HepG2 (cell line): ENCODE measurements at regions not wholly inside any gene's neighbourhood (a gene's known extent, or its start where the extent isn't known, plus 50 kb on each side); places are given as distances from the start of the nearest gene placed in this dataset.
A peak's percentile ranks its signal among the peaks of the same experiment; 100 is the strongest.

ENCODE experiments used
- ATAC-seq: fragments of 200-7000 bp; cut with Tn5 transposase; 3 replicates; pipeline ENCODE4 v1.9.1; 2020; ENCODE audit warnings: mild to moderate bottlenecking, moderate library complexity
- BruUV-seq: library from RNA; stranded (reverse); fragments of 400-500 nt; replicated peaks from 2 replicates; lab custom pipeline; 2021; lab: Mats Ljungman, UMichigan
- CTCF ChIA-PET: fragments of 300-600 bp; formaldehyde crosslinking; extraction: SDS; loops from one replicate; lab custom pipeline; 2021; ENCODE audit warnings: low total read pairs, inconsistent platforms, low intra/inter-chr PET ratio; lab: Yijun Ruan, JAX
- POLR2A ChIA-PET: fragments of 350-600 bp; sonication (Branson Sonifier 250); formaldehyde crosslinking; loops from one replicate; lab custom pipeline; 2020; ENCODE audit warnings: antibody characterized with exemption, inconsistent platforms; lab: Yijun Ruan, JAX
- DNase-seq: peaks from one replicate; pipeline ENCODE4 v3.0.0-alpha.2; 2015; ENCODE audit warnings: low spot score
- FAIRE-seq: peaks from 3 replicates; lab custom pipeline; 2011; peaks lifted over from hg19 to GRCh38; lab: Jason Lieb, UNC
- H2AFZ ChIP-seq: one replicate; pipeline ENCODE4 v1.6.1; 2011; ENCODE audit warnings: low read length, inconsistent platforms
- H3K27ac ChIP-seq: fragments of 300-600 bp; 3 replicates; pipeline ENCODE4 v1.8.0; 2011; ENCODE audit warnings: mixed run types, mild to moderate bottlenecking, mixed read lengths, low read length, inconsistent platforms; ENCODE audit not compliant: insufficient read depth; ENCODE audit errors: extremely low read length
- H3K27me3 ChIP-seq, 2 experiments: fragments of 200-600 bp in 1 of 2; 2 replicates in 1 of 2; 3 replicates in 1 of 2; pipeline versions ENCODE4 v1.6.0 to v1.8.0; 2011; ENCODE audit warnings: low read length in 2 of 2, mild to moderate bottlenecking in 2 of 2, moderate library complexity in 2 of 2, inconsistent platforms in 1 of 2; ENCODE audit not compliant: insufficient read depth in 2 of 2, control insufficient read depth in 1 of 2
- H3K36me3 ChIP-seq, 2 experiments: fragments of 200-600 bp in 1 of 2; replicated peaks in 1 of 2; 2 replicates in 1 of 2; 3 replicates in 1 of 2; pipeline versions ENCODE4 v1.5.1 to v1.8.0; 2011; ENCODE audit warnings: low read length in 2 of 2, inconsistent platforms in 1 of 2; ENCODE audit not compliant: insufficient read depth in 2 of 2, control insufficient read depth in 1 of 2
- H3K4me1 ChIP-seq: 2 replicates; pipeline ENCODE4 v1.5.1; 2012; ENCODE audit warnings: low read length, inconsistent platforms; ENCODE audit not compliant: insufficient read depth
- H3K4me2 ChIP-seq: 2 replicates; pipeline ENCODE4 v1.6.0; 2011; ENCODE audit warnings: low read depth, low read length, inconsistent platforms
- H3K4me3 ChIP-seq, 3 experiments: fragments of 200-600 bp in 1 of 3; sonication (generic), shearing (Covaris generic) in 1 of 3; replicated peaks in 1 of 3; 2 replicates each; pipeline ENCODE4 v1.5.1; 2011 to 2016; ENCODE audit warnings: low read length in 3 of 3, inconsistent platforms in 2 of 3, low read depth in 2 of 3, mild to moderate bottlenecking in 2 of 3, control low read depth in 1 of 3, mixed read lengths in 1 of 3; ENCODE audit not compliant: insufficient read depth in 1 of 3
- H3K79me2 ChIP-seq: one replicate; pipeline ENCODE4 v1.6.1; 2011; ENCODE audit warnings: low read length, inconsistent platforms; ENCODE audit not compliant: insufficient read depth
- H3K9ac ChIP-seq: 2 replicates; pipeline ENCODE4 v1.6.0; 2011; ENCODE audit warnings: mild to moderate bottlenecking, low read depth, low read length, inconsistent platforms; ENCODE audit not compliant: insufficient read depth
- H3K9me3 ChIP-seq: 2 replicates; pipeline ENCODE4 v1.5.1; 2012; ENCODE audit warnings: mild to moderate bottlenecking, low read length
- H4K20me1 ChIP-seq: 2 replicates; pipeline ENCODE4 v1.6.0; 2011; ENCODE audit warnings: inconsistent platforms, mild to moderate bottlenecking, low read length, moderate library complexity; ENCODE audit not compliant: insufficient read depth
- ARNT ChIP-seq: fragments of 450-650 bp; IDR thresholded peaks from 2 replicates; pipeline ENCODE4 v1.6.1; 2017
- ARNT2 ChIP-seq: sonication (generic); formaldehyde crosslinking; IDR thresholded peaks from 2 replicates; pipeline ENCODE4 v1.8.0; 2022; ENCODE audit warnings: mild to moderate bottlenecking, low read depth, missing genetic modification reagents, moderate library complexity
- KDM2A ChIP-seq: sonication (generic); formaldehyde crosslinking; IDR thresholded peaks from 2 replicates; pipeline ENCODE4 v1.4.0; 2020; ENCODE audit warnings: low read depth, missing genetic modification reagents, borderline replicate concordance
- KDM5B ChIP-seq: sonication (generic); formaldehyde crosslinking; IDR thresholded peaks from 2 replicates; pipeline ENCODE4 v1.4.0; 2020; ENCODE audit warnings: missing genetic modification reagents, mild to moderate bottlenecking, borderline replicate concordance
- PRDM10 ChIP-seq: sonication (generic); formaldehyde crosslinking; IDR thresholded peaks from 2 replicates; pipeline ENCODE4 v1.4.0; 2020; ENCODE audit warnings: low read depth, missing genetic modification reagents
- RAD21 ChIP-seq: fragments of 450-650 bp; formaldehyde crosslinking; IDR thresholded peaks from 2 replicates; pipeline ENCODE4 v1.5.0; 2020; ENCODE audit warnings: mild to moderate bottlenecking
- RCOR2 ChIP-seq: IDR thresholded peaks from 2 replicates; pipeline ENCODE4 v1.6.1; 2016; ENCODE audit warnings: missing biosample characterization, missing genetic modification reagents
- SIX4 ChIP-seq: sonication (generic); formaldehyde crosslinking; IDR thresholded peaks from 2 replicates; pipeline ENCODE4 v1.4.0; 2020; ENCODE audit warnings: missing genetic modification reagents
- SNAI1 ChIP-seq: sonication (generic); formaldehyde crosslinking; IDR thresholded peaks from 2 replicates; pipeline ENCODE4 v1.5.0; 2020; ENCODE audit warnings: mild to moderate bottlenecking, missing genetic modification reagents, borderline replicate concordance
- TP53 ChIP-seq: sonication (generic); formaldehyde crosslinking; conservative IDR thresholded peaks from 2 replicates; pipeline ENCODE4 v1.4.0; 2020; ENCODE audit warnings: missing genetic modification reagents
- ZBTB10 ChIP-seq: sonication (generic); formaldehyde crosslinking; IDR thresholded peaks from 2 replicates; pipeline ENCODE4 v1.4.0; 2020; ENCODE audit warnings: missing genetic modification reagents, borderline replicate concordance
- ZNF232 ChIP-seq: sonication (generic); formaldehyde crosslinking; IDR thresholded peaks from 2 replicates; pipeline ENCODE4 v1.4.0; 2020; ENCODE audit warnings: missing genetic modification reagents, borderline replicate concordance
- ZNF253 ChIP-seq: sonication (generic); formaldehyde crosslinking; IDR thresholded peaks from 2 replicates; pipeline ENCODE4 v1.8.0; 2022; ENCODE audit warnings: mild to moderate bottlenecking, missing genetic modification reagents, borderline replicate concordance
- ZNF331 ChIP-seq: sonication (generic); formaldehyde crosslinking; IDR thresholded peaks from 2 replicates; pipeline ENCODE4 v1.4.0; 2020; ENCODE audit warnings: missing genetic modification reagents
- ZNF44 ChIP-seq: sonication (generic); formaldehyde crosslinking; IDR thresholded peaks from 2 replicates; pipeline ENCODE4 v1.5.1; 2020; ENCODE audit warnings: mild to moderate bottlenecking, missing genetic modification reagents
- ZNF484 ChIP-seq: sonication (generic); formaldehyde crosslinking; IDR thresholded peaks from 2 replicates; pipeline ENCODE4 v1.5.1; 2020; ENCODE audit warnings: mild to moderate bottlenecking, low read depth, missing genetic modification reagents, borderline replicate concordance
- ZNF720 ChIP-seq: sonication (generic); formaldehyde crosslinking; IDR thresholded peaks from 2 replicates; pipeline ENCODE4 v1.4.0; 2020; ENCODE audit warnings: missing genetic modification reagents
- ZNF782 ChIP-seq: sonication (generic); formaldehyde crosslinking; IDR thresholded peaks from 2 replicates; pipeline ENCODE4 v1.4.0; 2020; ENCODE audit warnings: missing genetic modification reagents, mild to moderate bottlenecking, borderline replicate concordance
- ZNF839 ChIP-seq: sonication (generic); formaldehyde crosslinking; IDR thresholded peaks from 2 replicates; pipeline ENCODE4 v1.4.0; 2020; ENCODE audit warnings: missing genetic modification reagents, mild to moderate bottlenecking, borderline replicate concordance
- WGBS: methylation state at CpG from one replicate; pipeline ENCODE4 v1.1.6; 2017; ENCODE audit warnings: low lambda C conversion rate; 5-methylcytosine and 5-hydroxymethylcytosine counted together
- in situ Hi-C: cut with HindIII; loops from 2 replicates; pipeline ENCODE4 v1.10.0; 2017; ENCODE audit warnings: low pct_unique_long_range_greater_than_20kb; ENCODE audit not compliant: extremely low pct_ligation_motif_present
- intact Hi-C: fragments of 100-400 bp; cut with micrococcal nuclease; formaldehyde crosslinking; loops from one replicate; pipeline ENCODE4 v1.10.0; 2022; ENCODE audit not compliant: unreplicated experiment

- BruUV-seq: no TSS peak
- no peaks in the 10 kb centered on the region for H3K79me2 ChIP-seq
- no peak overlapping the region for H3K27ac ChIP-seq
- in situ Hi-C loops (no loop called here), intact Hi-C loops (loop anchor here (5.0 to 10.0 kb wide), 2 partner anchors 39 to 54 kb away; no protein-coding TSS in a partner anchor)
- no peaks in the 10 kb centered on the region for H3K36me3 ChIP-seq
- H3K27me3 ChIP-seq: peaks cover 12 to 27% of the 10 kb centered on the region in 2 experiments; a peak in 4 of 5 replicates
- peaks cover 68% of the 10 kb centered on the region for H3K4me1 ChIP-seq
- ATAC-seq: peak; percentile 72
- ChIA-PET CTCF (no interaction called here), POLR2A (interaction anchor here (0.8 to 1.6 kb wide), 10 partner anchors 9 to 361 kb away, joined by 3 to 7 read pairs (median 3); no protein-coding TSS in a partner anchor)
- H3K4me3 ChIP-seq: no peak overlapping the region
- H3K4me2 ChIP-seq: peak overlapping the region; percentile 28; the same call in 1 of the 2 replicates
- no peak overlapping the region for H2AFZ ChIP-seq
- no peak overlapping the region for H3K9ac ChIP-seq
- FAIRE-seq: peak; percentile 96
- DNase-seq: peak; percentile 90
- no peaks in the 10 kb centered on the region for H4K20me1 ChIP-seq
- WGBS: 49% methylated on average over 7 of the region's 13 CpGs
- H3K9me3 ChIP-seq: no peaks in the 10 kb centered on the region
- TF ChIP-seq ZNF331 (CRISPR knock-in tag): peak; percentile 72; the same call in 1 of the 2 replicates
- no peak for TF ChIP-seq ZNF232
- 0 out of 2 replicates have a peak, but pooled peaks have one; percentile 34 for TF ChIP-seq PRDM10
- TF ChIP-seq ZNF44 (CRISPR knock-in tag): no peak
- TF ChIP-seq RCOR2 (CRISPR knock-in tag): peak; percentile 83
- TF ChIP-seq ZBTB10: no peak
- TF ChIP-seq ZNF484 (CRISPR knock-in tag): no peak
- peak; percentile 54; the same call in 1 of the 2 replicates for TF ChIP-seq SNAI1
- TF ChIP-seq ZNF720: no peak
- TF ChIP-seq SIX4: no peak
- TF ChIP-seq ARNT2 (CRISPR knock-in tag): 0 out of 2 replicates have a peak, but pooled peaks have one; percentile 26
- 0 out of 2 replicates have a peak, but pooled peaks have one; percentile 13 for TF ChIP-seq RAD21 (CRISPR knock-in tag)
- no peak for TF ChIP-seq ZNF839
- TF ChIP-seq KDM2A: 0 out of 2 replicates have a peak, but pooled peaks have one; percentile 42
- no peak for TF ChIP-seq ARNT
- peak; percentile 22; the same call in 1 of the 2 replicates for TF ChIP-seq ZNF782 (CRISPR knock-in tag)
- peak; percentile 41; the same call in 1 of the 2 replicates for TF ChIP-seq KDM5B (CRISPR knock-in tag)
- TF ChIP-seq ZNF253 (CRISPR knock-in tag): no peak
- TF ChIP-seq TP53 (CRISPR knock-in tag): no peak
These were observed 81.3 kb downstream of the FOXL3 start for GRCh38 chr7:371119-371778.
